ENCODE measurements at regions not wholly inside any gene's neighbourhood (a gene's known extent, or its start where the extent isn't known, plus 50 kb on each side); places are given as distances from the start of the nearest gene placed in this dataset.

DNA sequence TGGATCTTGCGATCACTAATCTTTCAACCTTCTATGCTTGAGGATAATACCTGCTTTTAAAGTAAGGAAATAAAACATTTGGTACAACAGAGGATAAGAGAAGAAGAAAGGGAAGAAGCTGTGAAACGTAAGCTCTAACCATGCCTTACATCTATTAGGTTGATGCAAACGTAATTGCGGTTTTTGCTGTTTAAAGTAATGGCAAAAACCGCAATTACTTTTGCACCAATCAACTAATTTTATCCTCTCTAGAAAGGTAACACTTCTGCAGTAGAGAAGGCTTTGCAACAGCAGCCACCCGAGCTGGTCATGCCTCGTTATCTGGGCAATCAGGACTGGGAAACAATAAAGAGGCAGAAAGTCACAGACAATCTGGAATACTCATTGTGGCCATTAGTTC lies 224.1 kb downstream of the MED10 start:
- in situ Hi-C loops (cut with HindIII; ENCODE audit: low pct_ligation_motif_present, low pct_unique_long_range_greater_than_20kb, low sequenced_read_pairs): no loop called here
- no peak for DNase-seq

DNA sequence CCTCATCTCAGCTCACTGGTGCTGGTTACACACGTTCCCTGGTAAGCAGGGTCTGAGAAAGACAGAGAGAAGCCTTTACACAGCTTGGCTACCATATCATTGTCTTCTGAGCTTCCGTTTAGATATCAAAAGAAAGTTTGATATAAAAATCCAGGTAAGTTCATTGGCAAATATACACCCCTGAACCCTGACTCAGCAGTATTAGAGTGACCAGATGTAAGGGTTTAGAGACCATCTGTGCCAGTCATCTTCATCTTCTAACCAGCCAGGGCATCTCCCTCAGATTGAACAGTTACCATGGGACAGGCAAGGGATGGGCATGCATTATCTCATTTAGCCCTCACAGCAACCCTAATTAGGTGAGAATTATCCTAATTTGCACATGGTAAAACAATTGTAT lies 232.1 kb downstream of the MED10 start:
- in situ Hi-C loops (cut with HindIII; ENCODE audit: low pct_ligation_motif_present, low pct_unique_long_range_greater_than_20kb, low sequenced_read_pairs): no loop called here
- no peak for DNase-seq

DNA sequence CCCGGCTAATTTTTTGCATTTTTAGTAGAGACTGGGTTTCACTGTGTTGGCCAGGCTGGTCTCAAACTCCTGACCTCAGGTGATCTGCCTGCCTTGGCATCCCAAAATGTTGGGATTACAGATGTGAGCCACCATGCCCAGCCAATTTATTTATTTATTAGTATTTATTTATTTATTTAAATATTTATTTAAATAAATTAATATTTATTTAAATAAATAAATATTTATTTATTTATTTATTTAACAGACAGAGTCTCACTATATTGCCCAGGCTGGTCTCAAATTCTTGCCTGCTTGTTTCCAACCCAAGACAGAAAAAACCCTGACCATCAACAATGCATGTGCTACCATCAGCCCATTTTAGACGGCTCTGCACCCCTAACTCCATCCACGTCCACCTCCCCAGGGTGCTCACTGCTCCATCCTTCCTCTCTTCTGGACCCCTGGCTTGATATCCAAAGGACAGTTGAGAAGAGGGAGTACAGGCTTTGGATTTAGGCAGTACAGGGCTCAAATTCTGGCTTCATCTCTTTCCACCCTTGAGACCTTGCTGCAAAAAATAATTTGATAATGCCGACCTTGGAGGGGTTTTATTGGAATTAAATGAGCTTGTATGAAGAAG lies 232.6 kb downstream of the MED10 start:
- no peak for DNase-seq
- in situ Hi-C loops (cut with HindIII; ENCODE audit: low pct_ligation_motif_present, low pct_unique_long_range_greater_than_20kb, low sequenced_read_pairs): no loop called here

DNA sequence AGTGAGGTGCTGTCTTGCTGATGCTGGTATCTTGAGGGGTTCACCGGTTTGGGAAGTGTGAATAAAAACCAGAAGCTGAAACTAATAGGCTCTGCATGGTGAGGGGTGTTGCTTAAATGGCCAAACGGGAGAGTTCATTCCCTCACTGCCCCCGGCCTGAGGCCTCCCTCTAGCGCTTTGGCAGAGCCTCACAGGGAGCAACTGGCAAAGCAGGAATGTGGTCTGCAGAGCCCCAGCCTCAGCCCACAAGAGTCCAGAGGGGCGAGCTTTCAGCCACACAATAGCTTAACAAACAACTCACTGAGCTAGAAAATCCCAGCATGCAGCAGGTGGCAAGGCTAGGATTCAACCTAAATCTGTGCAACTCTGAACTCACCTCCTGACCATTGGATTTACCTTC lies 234.8 kb downstream of the MED10 start:
- DNase-seq: no peak
- in situ Hi-C loops (cut with HindIII; ENCODE audit: low pct_ligation_motif_present, low pct_unique_long_range_greater_than_20kb, low sequenced_read_pairs): no loop called here

DNA sequence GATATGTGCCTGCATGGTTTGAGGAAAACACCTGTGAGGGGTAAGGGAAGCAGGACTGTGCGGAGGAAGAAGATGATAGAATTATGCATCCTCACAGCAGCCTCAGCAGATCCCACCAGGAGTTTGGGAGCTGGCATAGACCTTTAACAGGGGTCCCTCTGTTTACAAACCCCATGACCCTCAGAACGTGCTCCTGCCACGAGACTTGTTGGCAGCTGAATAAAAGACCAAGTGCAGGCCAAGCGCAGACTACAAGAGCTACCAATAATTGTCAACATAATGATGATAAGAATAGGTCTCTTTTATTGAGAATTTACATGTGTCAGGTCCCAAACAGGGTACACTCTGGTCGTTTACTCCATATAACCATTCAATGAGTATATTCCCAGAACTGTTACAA lies 236.0 kb downstream of the MED10 start:
- in situ Hi-C loops (cut with HindIII; ENCODE audit: low pct_ligation_motif_present, low pct_unique_long_range_greater_than_20kb, low sequenced_read_pairs): no loop called here

DNA sequence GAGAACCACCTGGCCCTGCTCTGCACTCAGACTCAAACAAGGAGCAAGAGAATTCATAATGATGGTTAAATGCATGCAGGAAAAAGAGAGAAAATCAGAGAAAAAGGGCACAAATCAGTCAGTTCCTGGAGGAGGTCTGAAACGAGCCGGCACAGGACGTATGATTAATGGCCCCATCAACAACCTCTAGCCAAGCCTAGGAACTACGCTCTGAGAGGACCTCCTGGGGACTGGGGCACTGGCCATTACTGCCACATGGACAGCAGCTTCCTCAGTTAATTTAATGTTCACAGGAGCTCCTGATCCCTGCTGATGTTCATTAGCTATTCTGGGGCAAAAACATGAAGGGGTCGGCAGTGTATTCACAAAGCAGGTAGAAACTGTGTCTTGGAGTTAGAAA lies 238.1 kb downstream of the MED10 start:
- no peak for DNase-seq
- in situ Hi-C loops (cut with HindIII; ENCODE audit: low pct_ligation_motif_present, low pct_unique_long_range_greater_than_20kb, low sequenced_read_pairs): no loop called here

More for the DNA sequence above, 236.0 kb downstream of the MED10 start:
- no peak for DNase-seq

DNA sequence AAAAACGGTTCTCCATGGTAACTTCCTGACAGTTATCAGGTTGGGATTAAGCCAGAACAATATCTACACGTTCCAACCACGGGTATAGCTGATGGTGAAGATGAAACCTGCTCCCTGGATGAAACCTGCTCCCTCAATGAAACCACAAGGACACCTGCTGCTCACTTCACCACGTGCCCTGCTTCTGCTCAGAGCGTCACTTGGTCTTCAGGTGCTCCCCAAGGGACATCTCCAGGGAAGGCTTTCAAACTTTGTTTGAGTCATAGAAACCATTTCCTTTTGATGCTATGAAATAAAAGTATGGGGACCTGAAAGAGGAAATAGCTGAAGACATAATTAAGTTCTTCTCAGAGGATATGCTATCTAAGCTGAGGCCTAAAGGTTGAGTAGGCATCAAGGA lies 242.4 kb downstream of the MED10 start:
- no peak for DNase-seq
- in situ Hi-C loops (cut with HindIII; ENCODE audit: low pct_ligation_motif_present, low pct_unique_long_range_greater_than_20kb, low sequenced_read_pairs): no loop called here

DNA sequence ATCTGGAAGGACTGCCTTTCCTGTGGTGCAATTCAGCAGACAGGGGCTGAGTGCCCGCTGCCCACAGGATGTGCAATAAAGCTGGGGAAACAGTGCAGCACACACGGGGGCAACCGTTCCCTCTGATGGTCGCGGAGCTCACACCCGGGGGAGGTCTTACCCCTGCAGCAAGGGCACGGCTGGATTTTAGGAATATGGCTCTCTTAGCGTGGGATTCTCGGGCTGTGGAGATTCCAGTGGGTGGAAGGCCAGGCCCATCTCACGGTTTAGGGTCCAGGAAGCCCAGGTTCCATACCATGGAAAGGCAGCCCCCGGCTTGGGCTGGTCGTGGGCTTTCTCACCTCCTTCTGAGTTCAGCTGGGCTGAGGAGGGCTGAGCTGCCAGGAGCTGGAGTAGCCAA lies 244.1 kb downstream of the MED10 start:
- no peak for DNase-seq
- in situ Hi-C loops (cut with HindIII; ENCODE audit: low pct_ligation_motif_present, low pct_unique_long_range_greater_than_20kb, low sequenced_read_pairs): no loop called here

DNA sequence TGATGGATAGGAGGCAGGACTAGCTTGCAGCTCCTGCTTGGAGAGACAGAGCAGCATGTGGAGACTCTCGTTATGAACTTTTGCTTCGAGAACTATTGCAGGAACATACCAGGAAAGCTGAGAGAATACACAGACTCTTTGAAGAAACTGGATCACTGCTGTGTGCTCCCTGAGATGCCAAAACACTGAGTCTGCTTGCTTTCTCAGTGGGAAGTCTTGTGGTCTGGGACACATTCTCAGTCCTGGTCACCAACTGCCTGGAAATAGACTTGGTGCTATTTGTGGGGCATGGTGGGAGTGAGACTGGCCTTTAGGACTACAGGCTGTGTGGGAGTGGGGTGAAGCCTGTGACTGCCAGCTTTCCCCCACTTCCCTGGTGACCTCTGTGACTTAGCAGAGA lies 252.6 kb downstream of the MED10 start:
- in situ Hi-C loops (cut with HindIII; ENCODE audit: low pct_ligation_motif_present, low pct_unique_long_range_greater_than_20kb, low sequenced_read_pairs): no loop called here
- no peak for DNase-seq

GRCh38 chr5:6118691-6119090 lies 259.7 kb downstream of the MED10 start:
- in situ Hi-C loops (cut with HindIII; ENCODE audit: low pct_ligation_motif_present, low pct_unique_long_range_greater_than_20kb, low sequenced_read_pairs): no loop called here
- no peak for DNase-seq

DNA sequence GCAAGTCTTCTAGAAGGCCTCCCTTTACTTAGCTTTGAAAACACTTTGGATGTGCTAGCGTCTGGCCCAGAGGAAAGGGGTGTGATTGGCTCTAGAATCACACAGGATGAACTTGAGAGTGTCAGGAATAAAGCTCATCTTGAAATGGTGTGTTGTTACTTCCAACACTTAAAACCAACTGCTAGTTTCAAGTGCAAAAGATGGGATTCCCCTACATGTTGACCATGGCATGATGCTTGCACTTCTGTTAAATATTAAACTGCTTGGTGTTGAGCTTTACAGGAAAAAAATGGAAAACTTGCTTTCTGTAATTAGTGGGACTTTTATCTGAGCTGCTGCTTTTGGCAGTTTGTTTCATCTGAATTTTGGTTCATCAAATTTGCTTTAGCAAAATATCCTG lies 261.1 kb downstream of the MED10 start:
- DNase-seq: no peak
- in situ Hi-C loops (cut with HindIII; ENCODE audit: low pct_ligation_motif_present, low pct_unique_long_range_greater_than_20kb, low sequenced_read_pairs): no loop called here

GRCh38 chr5:6115852-6116251 lies 262.5 kb downstream of the MED10 start:
- no peak for DNase-seq
- in situ Hi-C loops (cut with HindIII; ENCODE audit: low pct_ligation_motif_present, low pct_unique_long_range_greater_than_20kb, low sequenced_read_pairs): no loop called here

- in situ Hi-C loops (cut with HindIII; ENCODE audit: low pct_ligation_motif_present, low pct_unique_long_range_greater_than_20kb, low sequenced_read_pairs): no loop called here
- DNase-seq: no peak
These were observed 265.8 kb downstream of the MED10 start for GRCh38 chr5:6112538-6112937.

GRCh38 chr5:6112125-6112524 lies 266.2 kb downstream of the MED10 start:
- DNase-seq: no peak
- in situ Hi-C loops (cut with HindIII; ENCODE audit: low pct_ligation_motif_present, low pct_unique_long_range_greater_than_20kb, low sequenced_read_pairs): no loop called here

- in situ Hi-C loops (cut with HindIII; ENCODE audit: low pct_ligation_motif_present, low pct_unique_long_range_greater_than_20kb, low sequenced_read_pairs): no loop called here
- no peak for DNase-seq
These were observed 267.2 kb downstream of the MED10 start for GRCh38 chr5:6111131-6111530.

- in situ Hi-C loops (cut with HindIII; ENCODE audit: low pct_ligation_motif_present, low pct_unique_long_range_greater_than_20kb, low sequenced_read_pairs): no loop called here
- DNase-seq: no peak
These were observed 267.8 kb downstream of the MED10 start for GRCh38 chr5:6110441-6111005.

- in situ Hi-C loops (cut with HindIII; ENCODE audit: low pct_ligation_motif_present, low pct_unique_long_range_greater_than_20kb, low sequenced_read_pairs): no loop called here
- DNase-seq: no peak
These were observed 269.1 kb downstream of the MED10 start for GRCh38 chr5:6108981-6109825.

- in situ Hi-C loops (cut with HindIII; ENCODE audit: low pct_ligation_motif_present, low pct_unique_long_range_greater_than_20kb, low sequenced_read_pairs): no loop called here
- DNase-seq: no peak
These were observed 269.9 kb downstream of the MED10 start for GRCh38 chr5:6108540-6108848.

DNA sequence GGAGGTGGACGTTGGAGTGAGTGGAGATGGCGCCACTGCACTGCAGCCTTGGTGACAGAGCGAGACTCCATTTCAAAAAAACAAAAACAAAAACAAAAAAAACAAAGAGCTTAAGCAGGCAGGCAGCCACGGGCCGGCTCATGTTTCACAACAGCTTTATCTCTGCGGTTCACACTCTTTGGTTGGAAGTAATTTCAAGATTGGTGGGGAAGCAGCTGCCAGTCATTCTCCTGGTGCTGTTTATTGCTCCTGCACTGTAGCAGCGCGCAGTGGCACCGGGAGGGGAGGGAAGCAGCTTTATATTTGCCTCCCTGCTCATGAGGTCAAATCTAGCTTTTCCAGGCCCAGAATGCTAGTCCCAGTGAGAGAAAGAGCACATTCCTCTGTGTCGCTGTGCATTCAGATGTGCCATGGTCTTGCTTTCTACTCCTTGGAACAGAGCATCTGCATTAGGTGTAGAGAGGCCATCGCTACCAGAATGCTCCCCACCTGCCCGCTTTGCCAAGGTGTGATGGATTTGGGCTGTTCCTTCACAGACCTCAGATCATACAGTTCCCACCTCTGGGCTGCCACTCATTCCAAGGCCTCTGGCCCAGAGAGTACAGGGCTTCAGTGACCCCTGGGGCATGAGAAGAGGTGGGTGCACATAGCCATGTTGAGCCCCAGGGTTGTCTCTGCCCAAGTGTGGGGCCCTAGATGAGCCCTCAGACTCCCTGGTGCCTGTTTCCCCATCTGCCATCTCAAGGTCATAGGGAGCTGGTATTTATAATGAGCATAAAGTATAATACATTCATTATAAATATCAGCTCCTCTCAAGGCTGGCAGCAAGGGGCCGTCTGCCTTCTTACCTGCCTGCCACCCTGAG lies 270.4 kb downstream of the MED10 start:
- no peak for DNase-seq
- in situ Hi-C loops (cut with HindIII; ENCODE audit: low pct_ligation_motif_present, low pct_unique_long_range_greater_than_20kb, low sequenced_read_pairs): no loop called here
